H1 (cell line): ENCODE measurements at regions not wholly inside any gene's neighbourhood (a gene's known extent, or its start where the extent isn't known, plus 50 kb on each side); places are given as distances from the start of the nearest gene placed in this dataset.

Source experiments
- CTCF ChIA-PET: fragments of 300-600 bp; sonication (Branson Sonifier 250); formaldehyde crosslinking; loops from one replicate; lab custom pipeline; 2021; ENCODE audit not compliant: partially characterized antibody; lab: Charles Lee
- POLR2A ChIA-PET: fragments of 300-600 bp; sonication (Branson Sonifier 250); formaldehyde crosslinking; loops from one replicate; lab custom pipeline; 2021; ENCODE audit warnings: inconsistent platforms; ENCODE audit not compliant: partially characterized antibody; lab: Charles Lee
- DNase-seq, 2 experiments: peaks; one replicate each; pipeline versions ENCODE4 v3.0.0 to v3.0.0-alpha.2; 2010 to 2022; ENCODE audit warnings: low spot score in 2 of 2, low read depth in 1 of 2, mixed read lengths in 1 of 2
- FAIRE-seq: peaks from 2 replicates; lab custom pipeline; 2011; peaks lifted over from hg19 to GRCh38; lab: Jason Lieb, UNC
- H2AFZ ChIP-seq: 2 replicates; pipeline ENCODE4 v1.8.1; 2012; ENCODE audit warnings: low read length, inconsistent platforms
- H2AK5ac ChIP-seq: 2 replicates; pipeline ENCODE4 v1.6.1; 2013; ENCODE audit warnings: low read depth, low read length
- H2BK120ac ChIP-seq: replicated peaks from 2 replicates; pipeline ENCODE3; 2013; ENCODE audit warnings: low read depth, low read length, inconsistent platforms
- H2BK12ac ChIP-seq: 2 replicates; pipeline ENCODE4 v1.6.1; 2013; ENCODE audit warnings: low read depth, low read length
- H2BK15ac ChIP-seq: 2 replicates; pipeline ENCODE4 v1.6.1; 2013; ENCODE audit warnings: low read length
- H2BK20ac ChIP-seq: 2 replicates; pipeline ENCODE4 v1.6.1; 2013; ENCODE audit warnings: low read length
- H2BK5ac ChIP-seq: 2 replicates; pipeline ENCODE4 v1.6.1; 2013; ENCODE audit warnings: low read depth, low read length
- H3K14ac ChIP-seq: 2 replicates; pipeline ENCODE4 v1.6.1; 2013; ENCODE audit warnings: inconsistent platforms; ENCODE audit not compliant: insufficient read length
- H3K18ac ChIP-seq: 2 replicates; pipeline ENCODE4 v1.6.1; 2013; ENCODE audit warnings: low read length; ENCODE audit errors: extremely low read depth
- H3K23ac ChIP-seq: 2 replicates; pipeline ENCODE4 v1.6.1; 2013; ENCODE audit warnings: inconsistent platforms; ENCODE audit not compliant: insufficient read length
- H3K23me2 ChIP-seq: 2 replicates; pipeline ENCODE4 v1.6.1; 2013; ENCODE audit warnings: low read depth, low read length
- H3K27ac ChIP-seq: 2 replicates; pipeline ENCODE4 v1.6.1; 2011; ENCODE audit warnings: low read depth, low read length, inconsistent platforms
- H3K27me3 ChIP-seq, 4 experiments: replicated peaks in 1 of 4; 1 replicate in 1 of 4; 2 replicates in 3 of 4; pipeline versions ENCODE4 v1.6.1 to v1.8.1; 2011 to 2013; ENCODE audit warnings: low read length in 3 of 4, mild to moderate bottlenecking in 3 of 4, inconsistent platforms in 2 of 4, mixed read lengths in 2 of 4, moderate library complexity in 1 of 4; ENCODE audit not compliant: control insufficient read depth in 3 of 4, insufficient read depth in 3 of 4; ENCODE audit errors: extremely low read depth in 1 of 4
- H3K36me3 ChIP-seq, 4 experiments: 2 replicates each; pipeline versions ENCODE4 v1.6.1 to v1.8.1; 2011 to 2013; ENCODE audit warnings: mild to moderate bottlenecking in 4 of 4, low read length in 3 of 4, moderate library complexity in 2 of 4, control low read depth in 1 of 4, inconsistent platforms in 1 of 4; ENCODE audit not compliant: insufficient read depth in 4 of 4, control insufficient read depth in 2 of 4
- H3K4ac ChIP-seq: replicated peaks from 2 replicates; pipeline ENCODE3; 2013; ENCODE audit warnings: low read length, low read depth, mixed read lengths, inconsistent platforms; ENCODE audit not compliant: insufficient read length
- H3K4me1 ChIP-seq, 4 experiments: replicated peaks in 1 of 4; 1 replicate in 1 of 4; 2 replicates in 3 of 4; pipeline versions ENCODE4 v1.6.1 to v1.8.1; 2011 to 2013; ENCODE audit warnings: low read length in 3 of 4, inconsistent platforms in 2 of 4, mixed read lengths in 1 of 4; ENCODE audit not compliant: insufficient read depth in 4 of 4, control insufficient read depth in 3 of 4
- H3K4me2 ChIP-seq, 2 experiments: 2 replicates each; pipeline versions ENCODE4 v1.6.1 to v1.8.1; 2011 to 2013; ENCODE audit warnings: low read depth in 2 of 2, low read length in 2 of 2, control low read depth in 1 of 2, inconsistent platforms in 1 of 2, mild to moderate bottlenecking in 1 of 2; ENCODE audit not compliant: insufficient read depth in 1 of 2
- H3K4me3 ChIP-seq, 4 experiments: fragments of 200-600, 300-600 bp in 1 of 4; sonication (generic), shearing (Covaris generic), sonication (Bioruptor Twin) in 1 of 4; 2 replicates each; pipeline versions ENCODE4 v1.5.1 to v1.8.1; 2011 to 2016; ENCODE audit warnings: low read length in 4 of 4, low read depth in 3 of 4, control low read depth in 2 of 4, inconsistent platforms in 2 of 4, mild to moderate bottlenecking in 2 of 4, mixed read lengths in 1 of 4, moderate library complexity in 1 of 4; ENCODE audit not compliant: insufficient read depth in 2 of 4; ENCODE audit errors: extremely low read depth in 1 of 4
- H3K56ac ChIP-seq: replicated peaks from 2 replicates; pipeline ENCODE3; 2013; ENCODE audit warnings: low read depth, mild to moderate bottlenecking, mixed read lengths, low read length, inconsistent platforms; ENCODE audit not compliant: insufficient read length
- H3K79me1 ChIP-seq: 2 replicates; pipeline ENCODE4 v1.6.1; 2013; ENCODE audit warnings: low read depth, low read length, control low read depth
- H3K79me2 ChIP-seq, 2 experiments: 2 replicates each; pipeline versions ENCODE4 v1.6.1 to v1.8.1; 2012 to 2013; ENCODE audit warnings: low read length in 2 of 2, mild to moderate bottlenecking in 2 of 2, inconsistent platforms in 1 of 2; ENCODE audit not compliant: insufficient read depth in 2 of 2, control insufficient read depth in 1 of 2
- H3K9ac ChIP-seq, 4 experiments: replicated peaks in 1 of 4; 1 replicate in 1 of 4; 2 replicates in 3 of 4; pipeline versions ENCODE4 v1.6.1 to v1.8.1; 2011 to 2013; ENCODE audit warnings: low read depth in 3 of 4, low read length in 3 of 4, control low read depth in 2 of 4, mild to moderate bottlenecking in 2 of 4, moderate library complexity in 2 of 4, inconsistent platforms in 1 of 4; ENCODE audit errors: extremely low read depth in 1 of 4
- H3K9me3 ChIP-seq, 2 experiments: 2 replicates each; pipeline versions ENCODE4 v1.6.1 to v1.8.1; 2012 to 2013; ENCODE audit warnings: mild to moderate bottlenecking in 2 of 2, moderate library complexity in 2 of 2, control low read depth in 1 of 2, inconsistent platforms in 1 of 2, low read depth in 1 of 2, low read length in 1 of 2, mixed read lengths in 1 of 2; ENCODE audit not compliant: insufficient read depth in 2 of 2
- H4K20me1 ChIP-seq, 2 experiments: replicated peaks in 1 of 2; 2 replicates each; pipeline versions ENCODE3 to v1.8.1; 2011 to 2013; ENCODE audit warnings: inconsistent platforms in 2 of 2, low read length in 2 of 2, mild to moderate bottlenecking in 1 of 2; ENCODE audit not compliant: insufficient read depth in 2 of 2, control insufficient read depth in 1 of 2
- H4K5ac ChIP-seq: 2 replicates; pipeline ENCODE4 v1.6.1; 2013; ENCODE audit warnings: low read length, low read depth, mixed read lengths, inconsistent platforms; ENCODE audit not compliant: insufficient read length
- H4K8ac ChIP-seq: 2 replicates; pipeline ENCODE4 v1.8.0; 2013; ENCODE audit warnings: mild to moderate bottlenecking, moderate library complexity, low read length, inconsistent platforms; ENCODE audit not compliant: insufficient read depth; ENCODE audit errors: extremely low read depth
- H4K91ac ChIP-seq: replicated peaks from 2 replicates; pipeline ENCODE3; 2013; ENCODE audit warnings: low read length, mixed read lengths, inconsistent platforms; ENCODE audit not compliant: insufficient read length
- ATF2 ChIP-seq: IDR thresholded peaks from 2 replicates; pipeline ENCODE4 v1.6.1; 2012; ENCODE audit warnings: low read length, inconsistent platforms
- BACH1 ChIP-seq: IDR thresholded peaks from 2 replicates; pipeline ENCODE4 v1.6.1; 2012; ENCODE audit warnings: low read length, improper control_type of control experiment
- BCL11A ChIP-seq, 2 experiments: IDR thresholded peaks; one replicate each; pipeline ENCODE4 v1.6.1; 2011; ENCODE audit warnings: low read depth in 2 of 2, low read length in 2 of 2, mild to moderate bottlenecking in 2 of 2
- E2F6 ChIP-seq: IDR thresholded peaks from 2 replicates; pipeline ENCODE4 v1.6.1; 2012; ENCODE audit warnings: inconsistent platforms
- EZH2 ChIP-seq: fragments of 200-600 bp; sonication (generic); IDR thresholded peaks from 2 replicates; pipeline ENCODE4 v1.7.1; 2012; ENCODE audit warnings: low read depth, mild to moderate bottlenecking, moderate library complexity, low read length, inconsistent platforms; ENCODE audit not compliant: severe bottlenecking
- JUN ChIP-seq: IDR thresholded peaks from 2 replicates; pipeline ENCODE4 v1.6.1; 2011; ENCODE audit warnings: low read depth, mild to moderate bottlenecking, improper control_type of control experiment, low read length
- POU5F1 ChIP-seq: IDR thresholded peaks from 2 replicates; pipeline ENCODE4 v1.6.1; 2011; ENCODE audit warnings: low read depth, mild to moderate bottlenecking, low read length, moderate library complexity
- SRF ChIP-seq: IDR thresholded peaks from 2 replicates; pipeline ENCODE4 v1.6.1; 2011; ENCODE audit warnings: mild to moderate bottlenecking, low read depth, low read length, moderate library complexity
- YY1 ChIP-seq: IDR thresholded peaks from 2 replicates; pipeline ENCODE4 v1.6.1; 2011; ENCODE audit warnings: low read depth, mild to moderate bottlenecking, low read length
- WGBS, 2 experiments: shearing (Covaris generic) in 1 of 2; methylation state at CpG; one replicate each; pipeline versions ENCODE4 v1.1.6 to v1.1.7; 2013 to 2015; ENCODE audit warnings: low lambda C conversion rate in 2 of 2, mixed read lengths in 2 of 2, inconsistent platforms in 1 of 2, low coverage in 1 of 2, missing lambda C conversion rate in 1 of 2; ENCODE audit not compliant: insufficient replicate concordance in 2 of 2, insufficient coverage in 1 of 2, insufficient read length in 1 of 2; ENCODE audit errors: extremely low coverage in 1 of 2, missing lambda C conversion rate in 1 of 2; 5-methylcytosine and 5-hydroxymethylcytosine counted together
- TF ChIP-seq, protein P1 (sequence below): IDR thresholded peaks from 2 replicates; pipeline ENCODE4 v1.6.1; 2012; ENCODE audit warnings: inconsistent platforms
- TF ChIP-seq, protein P2 (sequence below): IDR thresholded peaks from 2 replicates; pipeline ENCODE4 v1.6.1; 2011; ENCODE audit warnings: low read length, improper control_type of control experiment

DNA sequence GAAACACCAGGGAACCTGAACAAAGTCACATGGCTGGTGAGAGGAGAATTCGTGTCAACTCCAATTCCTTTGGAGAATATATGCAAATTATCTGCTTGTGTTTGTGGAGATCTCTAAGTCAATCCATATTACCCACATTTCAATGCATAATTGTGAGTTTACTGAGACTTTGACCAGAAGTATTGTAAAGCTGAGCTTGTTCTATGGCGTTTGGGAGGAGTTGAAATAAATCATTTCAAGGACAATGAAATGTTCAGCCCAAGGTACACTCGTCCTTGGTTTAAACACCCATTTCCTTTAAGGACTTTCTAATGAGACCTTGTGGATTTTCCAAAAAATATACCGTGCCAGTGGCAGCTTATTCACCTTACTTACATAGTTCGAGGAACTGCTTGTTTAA, 186.6 kb upstream of the HDAC9 start:
- Histone ChIP-seq H3K23me2 (no peaks in the 10 kb centered on the region), H2AFZ (peak overlapping the region; percentile 55; the same call in 1 of the 2 replicates), H3K4ac (no peak overlapping the region), H3K23ac (no peak overlapping the region), H3K36me3 (no peaks in the 10 kb centered on the region), H3K79me2 (no peaks in the 10 kb centered on the region), H2AK5ac (no peak overlapping the region), H3K79me1 (no peaks in the 10 kb centered on the region), H3K18ac (no peak overlapping the region), H3K4me1 (no peaks in the 10 kb centered on the region), H4K8ac (no peak overlapping the region), H3K56ac (no peak overlapping the region), H3K14ac (no peak overlapping the region), H4K91ac (no peak overlapping the region), H2BK20ac (no peak overlapping the region), H2BK120ac (no peak overlapping the region), H3K9ac (no peak overlapping the region), H3K4me2 (no peak overlapping the region), H4K20me1 (no peaks in the 10 kb centered on the region), H2BK12ac (no peak overlapping the region), H2BK5ac (no peak overlapping the region), H2BK15ac (no peak overlapping the region), H4K5ac (no peak overlapping the region), H3K4me3 (no peak overlapping the region), H3K9me3 (no peaks in the 10 kb centered on the region), H3K27me3 (no peaks in the 10 kb centered on the region), H3K27ac (no peak overlapping the region)
- ChIA-PET CTCF (interaction anchor here (0.8 to 1.8 kb wide), 5 partner anchors 12 to 66 kb away, joined by 3 to 10 read pairs (median 3); no protein-coding TSS in a partner anchor), POLR2A (no interaction called here)
- DNase-seq (no peak), FAIRE-seq (no peak)
- 84% methylated on average over 5 of the region's 5 CpGs; no CpG with 5 or more reads in 1 of the 2 experiments for WGBS, 2 experiments
- TF ChIP-seq EZH2 (no peak), POU5F1 (no peak), BCL11A (IDR thresholded peaks at IDR 0.05; ENCODE audit: low read depth in 2 of 2, low read length in 2 of 2) (no peak), SRF (no peak), JUN (no peak), E2F6 (no peak), BACH1 (no peak), YY1 (no peak), ATF2 (no peak)
- TF ChIP-seq, protein P1, sequence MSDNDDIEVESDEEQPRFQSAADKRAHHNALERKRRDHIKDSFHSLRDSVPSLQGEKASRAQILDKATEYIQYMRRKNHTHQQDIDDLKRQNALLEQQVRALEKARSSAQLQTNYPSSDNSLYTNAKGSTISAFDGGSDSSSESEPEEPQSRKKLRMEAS = no peak
- TF ChIP-seq, protein P2, sequence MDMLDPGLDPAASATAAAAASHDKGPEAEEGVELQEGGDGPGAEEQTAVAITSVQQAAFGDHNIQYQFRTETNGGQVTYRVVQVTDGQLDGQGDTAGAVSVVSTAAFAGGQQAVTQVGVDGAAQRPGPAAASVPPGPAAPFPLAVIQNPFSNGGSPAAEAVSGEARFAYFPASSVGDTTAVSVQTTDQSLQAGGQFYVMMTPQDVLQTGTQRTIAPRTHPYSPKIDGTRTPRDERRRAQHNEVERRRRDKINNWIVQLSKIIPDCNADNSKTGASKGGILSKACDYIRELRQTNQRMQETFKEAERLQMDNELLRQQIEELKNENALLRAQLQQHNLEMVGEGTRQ = no peak
